ENCODE measurements at regions not wholly inside any gene's neighbourhood (a gene's known extent, or its start where the extent isn't known, plus 50 kb on each side); places are given as distances from the start of the nearest gene placed in this dataset.

- TF ChIP-seq, protein P1, sequence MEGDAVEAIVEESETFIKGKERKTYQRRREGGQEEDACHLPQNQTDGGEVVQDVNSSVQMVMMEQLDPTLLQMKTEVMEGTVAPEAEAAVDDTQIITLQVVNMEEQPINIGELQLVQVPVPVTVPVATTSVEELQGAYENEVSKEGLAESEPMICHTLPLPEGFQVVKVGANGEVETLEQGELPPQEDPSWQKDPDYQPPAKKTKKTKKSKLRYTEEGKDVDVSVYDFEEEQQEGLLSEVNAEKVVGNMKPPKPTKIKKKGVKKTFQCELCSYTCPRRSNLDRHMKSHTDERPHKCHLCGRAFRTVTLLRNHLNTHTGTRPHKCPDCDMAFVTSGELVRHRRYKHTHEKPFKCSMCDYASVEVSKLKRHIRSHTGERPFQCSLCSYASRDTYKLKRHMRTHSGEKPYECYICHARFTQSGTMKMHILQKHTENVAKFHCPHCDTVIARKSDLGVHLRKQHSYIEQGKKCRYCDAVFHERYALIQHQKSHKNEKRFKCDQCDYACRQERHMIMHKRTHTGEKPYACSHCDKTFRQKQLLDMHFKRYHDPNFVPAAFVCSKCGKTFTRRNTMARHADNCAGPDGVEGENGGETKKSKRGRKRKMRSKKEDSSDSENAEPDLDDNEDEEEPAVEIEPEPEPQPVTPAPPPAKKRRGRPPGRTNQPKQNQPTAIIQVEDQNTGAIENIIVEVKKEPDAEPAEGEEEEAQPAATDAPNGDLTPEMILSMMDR (CRISPR knock-in tag; IDR thresholded peaks at IDR 0.05) = no peak
- TF ChIP-seq SETDB1 (CRISPR knock-in tag; IDR thresholded peaks at IDR 0.05; ENCODE audit: borderline replicate concordance) (no peak), ZNF407 (CRISPR knock-in tag; IDR thresholded peaks at IDR 0.05; ENCODE audit: not compliant biosample characterization) (no peak)
Observed at GRCh38 chr5:56632939-56633338, 182.4 kb upstream of the MAP3K1 start.

Data from HepG2 (cell line).